Superior temporal gyrus (tissue), 1 donor: ENCODE measurements at regions not wholly inside any gene's neighbourhood (a gene's known extent, or its start where the extent isn't known, plus 50 kb on each side); places are given as distances from the start of the nearest gene placed in this dataset.
"Not testable (repeated sequence)": the region's sequence is repeated elsewhere in the genome, so short reads cannot be mapped to it uniquely, and the experiment has no call there.

Experiments
- DNase-seq: peaks from one replicate; pipeline ENCODE4 v3.0.0-alpha.2; 2016; ENCODE audit errors: extremely low spot score

DNA sequence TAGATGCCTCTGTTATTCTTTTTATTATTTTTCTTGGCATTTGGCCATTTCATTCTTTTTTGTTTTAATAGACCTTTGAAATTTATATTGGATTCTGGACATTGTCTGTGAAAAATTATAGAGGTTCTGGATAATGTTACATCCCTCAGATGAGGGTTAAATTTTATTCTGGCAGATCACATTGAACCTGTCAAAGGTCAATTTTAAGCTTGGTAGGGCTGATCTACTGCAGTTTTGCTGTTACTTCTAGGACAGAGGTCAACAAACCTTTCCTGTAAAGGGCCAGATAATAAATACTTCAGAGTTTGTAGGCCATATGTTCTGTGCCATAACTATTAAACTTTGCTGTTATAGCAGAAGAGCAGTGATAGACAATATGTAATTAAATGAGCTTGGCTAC is 318.9 kb upstream of the DPPA4 start:
- DNase-seq: no peak

DNA sequence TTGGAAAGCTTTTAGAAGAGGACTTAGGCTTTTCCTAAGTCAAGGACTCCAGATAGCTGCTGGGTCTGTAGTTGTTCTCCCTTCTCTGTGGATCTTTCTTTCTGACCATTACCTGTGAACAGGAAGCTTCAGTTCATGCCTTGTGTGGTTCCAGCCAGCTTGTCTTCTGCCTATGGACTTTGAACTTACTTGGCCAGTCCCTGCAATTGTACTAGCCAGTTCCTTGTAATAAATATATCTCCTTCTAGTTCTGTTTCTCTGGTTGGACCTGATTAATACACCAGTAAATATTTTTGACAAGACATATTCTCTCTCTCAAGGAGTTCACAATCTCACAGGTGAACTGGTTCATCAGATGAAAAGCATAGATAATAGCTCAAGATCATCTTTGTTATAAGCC is 341.3 kb upstream of the DPPA4 start:
- DNase-seq: no peak

DNA sequence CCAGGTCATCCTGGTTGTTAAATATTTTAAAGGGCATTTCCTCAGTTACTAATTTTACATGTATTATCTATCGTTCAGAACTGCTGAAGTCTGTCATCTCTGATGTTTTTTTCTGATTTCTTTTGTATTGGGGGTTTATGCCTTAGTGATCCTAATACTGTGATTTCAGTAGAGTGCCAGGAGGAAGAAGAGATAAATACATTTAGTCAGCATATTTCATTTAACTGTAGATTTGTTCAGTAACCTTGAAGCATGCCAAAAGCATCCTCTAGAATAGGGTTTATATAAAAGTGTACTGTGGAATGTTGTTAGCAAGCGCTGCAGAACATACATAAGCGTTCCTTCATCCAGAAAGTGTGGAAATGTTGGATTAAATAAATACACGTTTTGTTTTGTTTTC is 342.3 kb upstream of the DPPA4 start:
- DNase-seq: no peak

DNA sequence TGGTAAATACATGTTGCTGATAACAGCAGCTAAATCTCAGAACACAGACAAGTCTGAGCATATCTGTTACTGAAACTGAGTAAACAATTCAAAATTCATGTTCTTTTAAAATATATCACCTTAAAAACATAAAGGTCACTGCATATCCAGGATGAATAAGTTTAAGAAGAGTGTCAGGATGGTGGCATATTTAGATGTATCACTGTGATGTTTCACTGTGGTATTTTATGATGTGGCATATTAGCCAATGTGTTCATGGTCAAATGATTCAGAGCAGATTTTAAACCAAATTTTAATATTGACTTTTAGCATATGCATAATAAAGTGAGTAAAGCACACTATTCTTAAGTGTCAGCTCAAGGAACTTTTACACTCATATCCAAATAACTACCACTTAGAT is 346.4 kb upstream of the DPPA4 start:
- DNase-seq: no peak

DNA sequence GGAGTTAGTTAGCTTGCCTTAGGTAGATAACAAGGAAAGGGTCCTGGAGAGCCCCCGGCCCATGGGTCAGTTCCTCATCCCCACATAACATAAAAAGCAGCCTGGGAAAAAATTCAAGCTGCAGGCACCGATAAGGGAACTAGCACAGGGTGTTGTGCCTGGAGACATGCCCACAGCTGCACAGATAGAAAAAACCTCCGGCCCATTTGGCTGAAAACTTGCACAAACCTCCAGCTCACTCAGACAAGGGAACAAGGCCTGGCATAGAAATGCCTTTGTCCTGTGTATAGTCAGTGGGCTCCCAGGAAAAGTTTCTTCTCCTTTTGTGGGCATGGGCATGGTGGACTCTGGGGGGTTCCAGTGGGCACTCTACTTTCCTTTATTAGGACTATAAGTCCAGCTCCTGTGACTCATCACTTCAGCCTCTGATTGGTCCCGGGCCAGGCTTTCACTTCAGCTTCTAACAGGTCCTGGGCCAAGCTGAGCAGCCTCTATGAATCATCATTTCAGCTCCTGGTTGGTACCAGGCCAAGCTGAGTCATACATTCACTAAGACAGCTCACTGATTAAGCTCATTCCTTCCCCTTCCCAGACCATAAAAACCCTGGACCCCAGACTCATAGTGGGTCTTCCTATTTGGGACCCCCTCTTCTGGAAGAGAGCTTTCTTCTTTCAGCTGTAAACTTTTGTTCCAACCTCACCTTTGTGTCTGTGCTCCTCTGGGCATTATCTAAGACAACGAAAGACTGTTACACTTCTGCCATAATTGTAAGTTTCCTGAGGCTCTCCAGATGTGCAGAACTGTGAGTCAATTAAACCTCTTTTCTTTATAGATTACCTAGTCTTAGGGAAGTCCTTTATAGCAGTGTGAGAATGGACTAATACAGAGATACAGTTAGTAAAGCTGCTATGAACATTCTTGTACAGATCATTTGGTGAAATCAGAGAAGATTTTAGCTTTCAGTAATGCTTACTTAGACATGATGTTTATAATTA is 348.0 kb upstream of the DPPA4 start:
- DNase-seq: peak; percentile 64

DNA sequence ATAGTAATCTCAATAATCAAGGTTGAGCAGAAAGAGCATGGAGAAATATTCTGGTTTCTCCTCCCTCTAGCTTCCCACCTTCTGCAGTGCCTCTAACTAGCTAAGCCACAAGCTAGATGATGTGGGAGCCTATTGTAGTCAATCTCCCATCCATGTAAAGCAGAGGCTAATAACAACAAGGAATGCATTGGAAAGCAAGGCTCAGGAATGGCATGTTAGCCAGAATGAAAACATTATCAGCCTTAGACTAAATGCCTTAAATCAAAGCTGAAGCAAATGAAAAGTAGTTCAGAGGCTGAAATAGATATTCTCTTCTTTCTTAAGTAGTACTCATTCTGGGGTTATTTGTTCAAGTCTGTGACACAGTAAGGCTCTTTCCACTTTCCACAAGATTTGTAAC is 350.3 kb upstream of the DPPA4 start:
- no peak for DNase-seq

DNA sequence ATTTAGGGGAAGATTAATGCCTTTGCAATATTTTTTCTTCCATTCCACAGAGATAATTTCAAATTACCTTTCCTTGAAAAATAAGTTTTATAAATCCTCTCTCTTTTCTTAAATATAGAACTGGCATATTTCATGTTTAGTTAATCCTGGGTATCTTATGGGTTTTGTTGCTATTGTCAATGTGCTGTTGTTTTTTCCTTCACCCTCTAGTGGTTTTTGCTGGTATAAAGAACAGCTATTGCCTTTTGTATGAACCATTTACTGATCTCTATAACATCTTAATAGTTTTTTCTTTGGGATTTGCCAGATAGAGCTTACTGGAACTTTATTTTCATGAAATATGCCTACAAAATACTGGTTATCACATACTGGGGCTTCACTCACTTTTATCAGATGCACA is 359.6 kb upstream of the DPPA4 start:
- DNase-seq: no peak

DNA sequence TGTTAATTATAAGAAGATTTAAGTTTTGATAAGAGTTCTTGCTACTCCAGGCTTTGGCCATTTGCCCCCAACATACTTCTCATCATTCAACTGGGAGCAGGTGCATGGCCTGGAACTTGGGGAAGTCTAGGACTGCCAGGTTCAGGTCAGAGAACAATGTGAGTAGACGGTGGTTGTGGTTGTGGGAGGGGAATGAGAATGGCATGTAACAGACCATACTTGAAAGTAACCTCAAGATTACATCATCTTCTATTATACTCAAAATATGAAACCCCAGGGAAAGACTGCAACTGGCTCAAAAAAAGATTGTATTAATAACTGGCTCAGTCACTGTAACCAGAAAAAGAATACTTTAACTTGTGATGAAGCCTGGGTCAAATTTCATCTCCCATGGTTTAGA is 364.9 kb upstream of the DPPA4 start:
- no peak for DNase-seq

DNA sequence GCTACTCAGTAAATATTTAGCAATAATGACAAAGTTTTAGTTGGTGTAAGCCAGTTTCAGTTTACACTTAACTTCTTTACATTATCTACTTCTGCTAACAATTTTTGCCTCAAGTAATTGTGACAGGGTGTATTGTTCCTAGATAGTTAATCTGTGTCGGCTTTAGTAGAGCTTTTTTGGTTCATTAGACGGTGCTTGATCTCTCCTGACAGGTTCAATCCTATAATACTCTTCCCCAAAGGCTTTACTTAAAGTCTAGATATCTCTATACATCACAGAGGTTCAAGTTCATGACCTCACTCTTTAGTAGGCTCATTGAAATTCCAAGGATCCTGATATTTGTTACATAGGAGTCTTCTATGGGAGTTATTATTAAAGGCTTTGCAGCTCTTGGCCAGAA is 365.6 kb upstream of the DPPA4 start:
- no peak for DNase-seq

DNA sequence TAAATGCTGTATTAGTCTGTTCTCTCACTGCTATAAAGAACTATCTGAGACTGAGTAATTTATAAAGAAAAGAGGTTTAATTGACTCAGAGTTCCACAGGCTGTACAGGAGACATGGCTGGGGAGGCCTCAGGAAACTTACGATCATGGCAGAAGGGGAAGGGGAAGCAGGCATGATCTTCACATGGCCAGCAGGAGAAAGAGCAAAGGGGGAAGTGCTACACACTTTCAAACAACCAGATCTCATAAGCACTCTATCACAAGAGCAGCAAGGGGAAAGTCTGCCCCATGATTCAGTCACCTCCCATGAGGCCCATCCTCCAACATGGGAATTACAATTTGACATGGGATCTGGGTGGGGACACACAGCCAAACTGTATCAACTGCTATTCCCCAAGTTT is 367.8 kb upstream of the DPPA4 start:
- not testable (repeated sequence) for DNase-seq

DNA sequence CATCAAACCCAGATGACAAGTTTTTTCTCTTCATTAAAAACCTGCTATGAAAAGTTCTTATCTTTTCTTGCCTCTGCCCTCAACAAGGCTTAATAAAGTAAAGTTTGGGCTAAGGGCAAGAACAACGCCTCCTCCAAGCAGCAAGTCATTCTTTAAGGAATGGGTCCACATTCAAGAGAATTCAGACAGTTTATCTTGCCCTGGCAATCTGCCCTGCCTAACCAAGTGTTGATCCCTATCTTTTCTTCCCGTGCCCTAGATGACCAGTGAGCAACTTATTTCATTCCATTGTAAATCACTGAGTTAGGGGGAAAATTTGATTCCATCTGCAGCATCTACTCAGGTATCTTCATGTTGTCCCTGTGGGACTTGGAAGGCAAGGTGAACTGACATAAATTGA is 370.3 kb upstream of the DPPA4 start:
- DNase-seq: no peak

DNA sequence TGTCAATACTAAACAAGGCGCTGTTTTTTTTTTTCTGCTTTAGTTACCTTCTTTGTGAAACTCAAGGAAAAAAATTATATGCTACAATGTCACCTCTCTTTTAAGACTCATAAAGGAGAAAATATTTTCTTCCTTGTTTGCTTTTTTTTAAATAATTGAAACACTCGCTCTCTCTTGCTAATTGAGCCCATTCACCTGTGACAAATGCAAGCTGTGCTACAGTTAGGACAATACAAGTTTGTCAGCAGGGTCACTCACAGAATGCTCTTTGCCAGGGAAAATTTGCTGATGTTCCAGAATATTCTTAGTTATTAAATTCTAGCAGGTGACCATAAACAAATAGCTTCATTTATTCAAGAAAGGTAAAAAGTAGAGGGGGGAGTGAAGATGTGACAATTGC is 375.9 kb upstream of the DPPA4 start:
- DNase-seq: no peak

DNA sequence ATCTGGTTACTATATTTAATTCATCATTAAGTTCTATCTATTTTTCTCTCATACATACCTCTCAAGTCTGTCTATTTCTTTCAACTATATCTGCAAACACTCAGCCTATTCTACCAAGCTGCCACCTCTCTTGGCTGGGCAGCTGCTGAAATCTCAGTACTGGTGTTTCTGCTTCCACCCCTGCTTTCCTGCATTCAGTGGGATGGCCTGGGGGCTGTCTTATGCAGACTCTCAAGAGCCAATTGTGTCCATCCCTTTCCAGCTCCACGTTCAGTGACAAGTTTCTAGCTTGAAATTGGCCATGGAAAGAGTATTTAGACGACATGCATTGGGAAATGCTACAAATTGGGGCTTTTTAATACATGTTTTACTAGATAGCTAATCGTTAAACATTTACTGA is 378.4 kb upstream of the DPPA4 start:
- DNase-seq: no peak

DNA sequence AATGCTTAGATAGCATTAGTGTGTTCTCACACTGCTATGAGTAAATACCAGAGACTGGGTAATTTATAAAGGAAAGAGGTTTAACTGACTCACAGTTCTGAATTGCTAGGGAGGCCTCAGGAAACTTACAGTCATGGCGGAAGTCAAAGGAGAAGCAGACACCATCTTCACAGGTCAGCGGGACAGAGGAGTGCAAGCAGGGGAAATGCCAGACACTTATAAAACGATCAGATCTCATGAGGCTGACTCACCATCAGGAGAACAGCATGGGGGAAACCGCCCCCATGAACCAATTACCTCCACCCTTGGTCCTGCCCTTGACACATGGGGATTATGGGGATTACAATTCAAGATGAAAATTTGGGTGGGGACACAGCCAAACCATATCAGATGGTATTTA is 381.5 kb upstream of the DPPA4 start:
- DNase-seq: no peak

DNA sequence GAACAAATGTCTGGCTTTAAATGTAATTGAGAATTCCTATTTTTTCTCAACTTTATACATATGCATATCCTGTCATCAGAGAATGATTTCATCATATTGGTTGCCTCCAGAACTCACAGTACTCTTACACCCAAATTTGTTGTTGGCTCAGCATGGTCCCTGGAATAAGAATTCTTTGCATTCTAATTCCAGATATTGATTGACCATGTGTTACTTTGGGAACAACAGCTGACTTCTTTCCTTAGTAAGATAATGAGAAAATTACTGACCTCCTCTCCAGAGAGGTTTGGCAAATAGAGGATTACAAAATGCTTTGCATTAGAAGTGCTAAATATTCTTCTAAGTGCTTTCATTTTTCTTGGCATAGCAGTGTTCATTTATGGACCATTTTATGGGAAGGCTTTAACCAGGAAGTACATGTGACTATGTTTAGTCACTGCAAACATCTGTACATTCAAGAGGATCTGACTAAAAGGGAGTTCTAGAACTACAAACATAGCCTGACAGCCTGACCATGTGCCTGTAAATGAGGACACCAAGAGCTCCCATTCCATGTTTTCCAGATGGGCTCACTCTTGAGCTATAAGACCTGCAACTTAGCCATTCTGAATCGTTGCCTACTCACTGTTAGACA is 391.6 kb upstream of the DPPA4 start:
- peak; percentile 17 for DNase-seq

DNA sequence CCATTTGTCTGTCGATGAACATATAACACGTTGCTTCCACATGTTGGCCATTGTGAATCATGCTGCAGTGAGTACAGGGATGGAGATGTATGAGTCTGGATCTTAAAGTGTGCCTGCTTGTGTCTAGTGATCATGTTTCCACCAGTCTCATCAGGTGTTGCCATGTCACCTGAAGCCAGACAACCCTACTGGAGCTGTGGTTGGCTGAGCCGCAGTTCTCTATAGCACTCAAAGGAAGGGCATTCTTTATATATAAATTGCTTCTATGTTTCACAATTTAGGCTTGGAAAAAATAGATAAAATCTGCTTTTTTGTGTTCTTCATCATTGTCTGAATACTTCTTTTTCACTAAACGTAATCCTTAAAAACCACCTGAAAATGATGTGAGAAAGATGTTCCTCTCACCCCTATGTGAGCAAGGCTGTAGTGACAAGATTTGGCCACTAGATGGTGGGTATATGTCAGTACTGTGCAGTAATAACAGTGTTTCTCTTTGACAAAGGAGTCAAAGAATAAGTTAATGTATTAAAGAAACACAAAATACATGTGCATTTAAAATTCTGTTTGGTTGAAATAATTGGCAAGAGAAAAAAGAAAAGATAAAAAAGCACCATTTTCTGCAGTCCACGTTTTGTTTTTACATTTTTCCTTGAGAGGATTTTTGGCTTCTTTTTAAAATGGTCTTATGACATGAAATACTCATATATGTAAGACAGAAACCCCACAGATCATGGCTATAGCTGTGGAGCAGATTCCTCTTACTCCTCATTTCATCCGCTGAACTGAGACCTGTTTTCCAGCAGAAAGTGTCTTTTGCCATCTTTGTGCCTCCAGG is 394.5 kb upstream of the DPPA4 start:
- peak; percentile 82 for DNase-seq

DNA sequence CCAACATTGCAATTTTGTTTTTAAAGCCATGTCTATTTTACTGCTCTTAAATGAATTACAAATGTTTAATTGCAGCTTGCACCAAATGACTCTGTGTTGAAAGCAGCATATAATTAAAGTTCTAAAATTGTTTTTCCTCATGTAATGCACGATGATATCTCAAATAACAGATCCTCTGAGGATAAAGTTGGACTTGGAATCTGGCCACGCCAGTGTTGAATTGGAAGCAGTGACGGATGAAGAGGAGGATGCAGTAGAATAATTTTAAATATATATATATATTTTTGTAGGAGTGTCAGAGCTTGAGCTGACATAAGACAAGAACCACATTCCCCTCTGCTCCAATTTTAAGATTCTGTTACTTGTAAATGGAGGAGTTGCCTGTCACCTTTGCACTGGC is 406.6 kb upstream of the DPPA4 start:
- DNase-seq: no peak

DNA sequence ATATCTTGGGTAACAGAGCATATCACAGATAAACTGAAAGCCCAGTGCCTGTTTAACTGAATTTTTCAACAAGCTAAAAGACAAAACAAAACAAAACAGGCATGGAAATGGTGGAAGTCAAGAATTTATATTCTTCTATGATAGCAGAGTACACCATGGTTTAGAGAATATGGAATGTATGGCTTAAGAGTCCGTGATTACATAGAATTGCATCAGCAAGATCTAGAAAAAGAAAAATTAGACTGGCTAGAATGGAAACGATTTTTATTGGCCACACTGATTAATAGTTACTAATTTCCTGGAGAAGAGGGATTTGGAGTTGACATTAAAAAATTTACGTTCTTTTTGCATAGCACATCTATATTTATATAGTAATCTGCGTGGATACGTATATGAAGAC is 435.2 kb upstream of the DPPA4 start:
- DNase-seq: no peak

DNA sequence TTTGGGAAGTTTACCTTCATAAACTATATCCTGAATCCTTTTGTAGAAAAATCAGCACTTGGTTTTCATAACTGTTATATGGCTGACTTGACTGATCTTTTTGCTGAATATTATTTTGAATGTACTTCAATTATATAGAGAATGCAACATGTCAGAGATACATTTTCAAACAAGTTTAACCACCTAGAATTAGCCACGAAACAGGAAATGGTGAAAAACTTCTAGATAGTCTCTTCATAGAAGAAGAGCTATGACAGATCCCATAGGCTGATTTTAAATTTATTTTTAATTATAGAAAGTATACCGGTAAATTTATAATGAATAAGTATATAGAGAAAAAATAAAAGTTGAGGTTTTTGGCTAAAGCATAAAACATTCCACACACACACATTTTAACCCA is 436.8 kb upstream of the DPPA4 start:
- no peak for DNase-seq

DNA sequence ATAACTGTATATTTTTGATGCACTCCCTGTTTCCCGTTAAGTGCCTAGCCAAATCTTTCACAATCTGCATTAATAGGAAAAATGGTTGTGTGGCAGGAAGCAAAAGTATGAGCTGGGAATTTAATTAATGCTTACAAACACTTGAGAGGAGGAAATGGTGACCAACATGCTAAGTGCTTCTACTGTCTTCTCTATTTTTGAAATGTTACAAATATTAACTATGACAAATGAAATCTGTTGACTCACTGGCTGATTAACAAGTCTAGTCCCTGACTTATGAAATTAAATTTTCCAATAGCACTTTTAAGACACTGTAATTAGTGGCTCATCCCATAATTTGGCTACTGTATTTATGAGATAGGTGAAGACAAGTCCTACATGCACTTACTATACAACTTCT is 446.9 kb upstream of the DPPA4 start:
- DNase-seq: no peak

DNA sequence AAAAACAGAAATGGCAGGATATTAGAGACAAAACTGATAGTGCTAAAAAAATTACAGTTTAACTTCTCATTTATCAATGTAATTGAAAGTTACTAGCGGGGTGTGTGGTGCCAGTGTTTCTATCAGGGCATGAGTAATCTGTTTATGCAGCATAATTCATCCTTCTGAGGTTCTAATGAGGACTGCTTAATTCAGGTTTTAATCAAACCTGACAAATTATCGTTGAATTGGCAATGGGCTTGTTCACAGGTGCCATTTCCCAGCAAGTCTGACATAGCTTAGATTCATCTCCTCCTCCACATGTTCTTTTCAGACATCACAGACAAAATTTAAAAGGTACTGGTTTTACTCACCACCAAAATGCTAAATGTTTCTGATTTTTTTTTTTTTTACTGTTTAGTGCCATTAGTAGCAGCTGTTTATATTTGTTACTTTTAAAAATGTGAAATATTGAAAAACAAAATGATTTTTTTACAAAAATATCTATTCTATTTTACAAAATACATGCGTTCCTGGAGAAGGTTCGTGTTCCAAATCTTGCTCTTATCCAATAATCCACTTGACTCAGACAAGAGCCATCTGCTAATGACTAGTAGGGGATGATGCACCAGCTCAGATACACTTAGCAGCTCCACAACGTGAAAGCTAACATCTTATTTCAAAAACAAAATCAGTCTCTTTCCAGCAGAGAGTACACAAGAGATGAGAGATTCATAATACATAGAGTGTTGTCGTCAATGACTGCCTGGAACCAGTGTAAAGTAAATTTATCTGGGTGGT is 447.7 kb upstream of the DPPA4 start:
- DNase-seq: no peak

DNA sequence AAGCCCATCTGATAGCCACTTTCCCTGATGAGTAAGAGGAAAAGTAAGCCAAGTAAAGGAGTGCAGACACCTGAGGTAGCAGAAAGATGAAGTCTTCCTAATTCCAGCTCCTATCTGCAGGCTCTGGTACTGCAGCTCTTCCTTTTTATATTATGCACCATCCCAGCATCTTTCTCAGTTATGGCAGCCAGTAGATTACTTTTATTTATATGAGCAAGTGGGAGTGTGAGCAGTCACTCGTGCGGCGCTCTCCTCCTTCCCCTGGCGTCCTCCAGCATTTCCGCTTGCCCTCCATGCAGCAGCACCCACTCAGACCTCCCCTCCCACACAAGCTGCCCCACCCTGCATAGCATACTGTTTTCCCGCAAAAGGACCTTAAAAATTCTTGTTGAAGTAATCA is 465.9 kb upstream of the DPPA4 start:
- no peak for DNase-seq
